IMR-90 (cell line): ENCODE measurements at regions not wholly inside any gene's neighbourhood (a gene's known extent, or its start where the extent isn't known, plus 50 kb on each side); places are given as distances from the start of the nearest gene placed in this dataset.

ENCODE experiments used
- ATAC-seq: fragments of 200-7000 bp; cut with Tn5 transposase; 2 replicates; pipeline ENCODE4 v1.9.1; 2020; ENCODE audit warnings: low read depth, mild to moderate bottlenecking, moderate library complexity
- BruUV-seq: library from RNA; stranded (reverse); fragments of 400-500 nt; replicated peaks from 2 replicates; lab custom pipeline; 2021; lab: Mats Ljungman, UMichigan
- CTCF ChIA-PET: fragments of 300-600 bp; formaldehyde crosslinking; extraction: SDS; loops from one replicate; lab custom pipeline; 2021; ENCODE audit warnings: antibody characterized with exemption; lab: Yijun Ruan, JAX
- POLR2A ChIA-PET: fragments of 300-600 bp; sonication (Branson Sonifier 250); formaldehyde crosslinking; loops from one replicate; lab custom pipeline; 2022; ENCODE audit warnings: antibody characterized with exemption; ENCODE audit not compliant: unreplicated experiment; lab: Charles Lee
- DNase-seq: peaks from one replicate; pipeline ENCODE4 v3.0.0; 2013
- H2AFZ ChIP-seq: replicated peaks from 2 replicates; pipeline ENCODE3; 2013; ENCODE audit warnings: low read length, mild to moderate bottlenecking; ENCODE audit not compliant: poor library complexity
- H2AK5ac ChIP-seq: 2 replicates; pipeline ENCODE4 v1.6.1; 2013; ENCODE audit warnings: low read depth, low read length, inconsistent platforms
- H2AK9ac ChIP-seq: replicated peaks from 2 replicates; pipeline ENCODE3; 2013; ENCODE audit warnings: mild to moderate bottlenecking, low read depth, low read length, moderate library complexity; ENCODE audit not compliant: poor library complexity
- H2BK120ac ChIP-seq: 2 replicates; pipeline ENCODE4 v1.6.1; 2013; ENCODE audit warnings: low read depth, low read length, inconsistent platforms
- H2BK15ac ChIP-seq: 3 replicates; pipeline ENCODE4 v1.6.1; 2013; ENCODE audit warnings: low read depth, low read length, inconsistent platforms
- H2BK20ac ChIP-seq: 2 replicates; pipeline ENCODE4 v1.6.1; 2013; ENCODE audit warnings: low read depth, mild to moderate bottlenecking, inconsistent platforms, low read length, moderate library complexity
- H2BK5ac ChIP-seq: 2 replicates; pipeline ENCODE4 v1.6.1; 2013; ENCODE audit warnings: mild to moderate bottlenecking, low read depth, low read length, inconsistent platforms; ENCODE audit not compliant: poor library complexity, severe bottlenecking
- H3K14ac ChIP-seq: replicated peaks from 2 replicates; pipeline ENCODE4 v1.6.1; 2013; ENCODE audit warnings: low read depth, low read length, inconsistent platforms
- H3K18ac ChIP-seq: 2 replicates; pipeline ENCODE4 v1.6.1; 2013; ENCODE audit warnings: low read depth, low read length, control low read depth
- H3K23ac ChIP-seq: 2 replicates; pipeline ENCODE4 v1.6.1; 2013; ENCODE audit warnings: low read depth, low read length, inconsistent platforms
- H3K27ac ChIP-seq: 2 replicates; pipeline ENCODE4 v1.5.1; 2013; ENCODE audit warnings: mild to moderate bottlenecking, control low read depth, low read length; ENCODE audit not compliant: insufficient read depth
- H3K27me3 ChIP-seq: 2 replicates; pipeline ENCODE4 v1.6.1; 2013; ENCODE audit warnings: low read length; ENCODE audit not compliant: control insufficient read depth, insufficient read depth
- H3K36me3 ChIP-seq: 2 replicates; pipeline ENCODE4 v1.6.1; 2013; ENCODE audit warnings: low read length, mixed read lengths; ENCODE audit not compliant: control insufficient read depth, insufficient read depth
- H3K4ac ChIP-seq: 2 replicates; pipeline ENCODE4 v1.6.1; 2013; ENCODE audit warnings: low read depth, low read length, inconsistent platforms
- H3K4me1 ChIP-seq: 2 replicates; pipeline ENCODE4 v1.6.1; 2013; ENCODE audit warnings: low read length, mixed read lengths; ENCODE audit not compliant: control insufficient read depth, insufficient read depth
- H3K4me2 ChIP-seq: 2 replicates; pipeline ENCODE4 v1.6.1; 2013; ENCODE audit warnings: low read depth, mild to moderate bottlenecking, control low read depth, low read length, moderate library complexity
- H3K4me3 ChIP-seq: 2 replicates; pipeline ENCODE4 v1.5.1; 2013; ENCODE audit warnings: low read depth, mild to moderate bottlenecking, control low read depth, low read length, moderate library complexity; ENCODE audit not compliant: insufficient read depth
- H3K56ac ChIP-seq: 2 replicates; pipeline ENCODE4 v1.6.1; 2013; ENCODE audit warnings: low read length, inconsistent platforms; ENCODE audit not compliant: insufficient read depth; ENCODE audit errors: extremely low read depth
- H3K79me1 ChIP-seq, 2 experiments: 2 replicates each; pipeline ENCODE4 v1.6.1; 2013; ENCODE audit warnings: low read length in 2 of 2, inconsistent platforms in 1 of 2, low read depth in 1 of 2
- H3K9ac ChIP-seq: 2 replicates; pipeline ENCODE4 v1.6.1; 2013; ENCODE audit warnings: low read depth, low read length, control low read depth
- H3K9me1 ChIP-seq: 2 replicates; pipeline ENCODE4 v1.6.1; 2013; ENCODE audit warnings: low read length, inconsistent platforms; ENCODE audit not compliant: insufficient read depth
- H3K9me3 ChIP-seq: 2 replicates; pipeline ENCODE4 v1.6.1; 2013; ENCODE audit warnings: low read length; ENCODE audit not compliant: control insufficient read depth, insufficient read depth
- H4K20me1 ChIP-seq: 2 replicates; pipeline ENCODE4 v1.6.1; 2013; ENCODE audit warnings: low read length, inconsistent platforms; ENCODE audit not compliant: insufficient read depth
- H4K5ac ChIP-seq: 2 replicates; pipeline ENCODE4 v1.6.1; 2013; ENCODE audit warnings: mild to moderate bottlenecking, low read depth, low read length, control low read depth
- H4K8ac ChIP-seq, 2 experiments: 2 replicates each; pipeline ENCODE4 v1.6.1; 2013; ENCODE audit warnings: low read depth in 2 of 2, low read length in 2 of 2, control low read depth in 1 of 2, inconsistent platforms in 1 of 2
- H4K91ac ChIP-seq: 2 replicates; pipeline ENCODE4 v1.6.1; 2013; ENCODE audit warnings: low read depth, low read length, inconsistent platforms; ENCODE audit not compliant: insufficient read depth
- MAFK ChIP-seq: IDR thresholded peaks from 2 replicates; pipeline ENCODE4 v1.6.1; 2012; ENCODE audit warnings: low read depth, low read length, improper control_type of control experiment
- POLR2A ChIP-seq: IDR thresholded peaks from 2 replicates; pipeline ENCODE4 v1.6.1; 2012; ENCODE audit warnings: mild to moderate bottlenecking, low read depth, low read length
- RAD21 ChIP-seq: IDR thresholded peaks from 2 replicates; pipeline ENCODE4 v1.6.1; 2012; ENCODE audit warnings: low read length, improper control_type of control experiment
- RCOR1 ChIP-seq: IDR thresholded peaks from 2 replicates; pipeline ENCODE4 v1.6.1; 2012; ENCODE audit warnings: mild to moderate bottlenecking, low read length, improper control_type of control experiment; ENCODE audit not compliant: insufficient replicate concordance
- RFX5 ChIP-seq: IDR thresholded peaks from 2 replicates; pipeline ENCODE4 v1.8.0; 2012; ENCODE audit warnings: low read depth, mild to moderate bottlenecking, low read length, moderate library complexity
- WGBS, 2 experiments: methylation state at CpG; one replicate each; pipeline versions ENCODE4 v1.1.5 to v1.1.7; 2013; ENCODE audit warnings: missing lambda C conversion rate in 2 of 2; ENCODE audit not compliant: insufficient read length in 1 of 2; ENCODE audit errors: extremely low coverage in 2 of 2; 5-methylcytosine and 5-hydroxymethylcytosine counted together
- dilution Hi-C: fragments of 300-500 bp; cut with HindIII; formaldehyde crosslinking; loops from one replicate; pipeline ENCODE4 v1.14.3; 2018; ENCODE audit warnings: low sequenced_read_pairs; ENCODE audit not compliant: unreplicated experiment
- in situ Hi-C: fragments of 300-500 bp; cut with MboI; formaldehyde crosslinking; loops from 3 replicates; pipeline ENCODE4 v1.14.3; 2019; ENCODE audit warnings: low sequenced_read_pairs, inconsistent platforms, mixed read lengths
- intact Hi-C: fragments of 100-400 bp; cut with micrococcal nuclease; formaldehyde crosslinking; loops from 2 replicates; pipeline ENCODE4 v1.10.0; 2022

- Histone ChIP-seq H4K5ac (no peak overlapping the region), H3K18ac (no peak overlapping the region), H3K79me1 (no peaks in the 10 kb centered on the region), H4K8ac (no peak overlapping the region), H2AK5ac (no peak overlapping the region), H3K9me3 (peaks cover 37% of the 10 kb centered on the region), H3K27ac (no peak overlapping the region), H3K23ac (no peak overlapping the region), H2BK15ac (no peak overlapping the region), H3K14ac (no peak overlapping the region), H3K9ac (no peak overlapping the region), H3K27me3 (no peaks in the 10 kb centered on the region), H2AK9ac (no peak overlapping the region), H2BK5ac (no peak overlapping the region), H3K36me3 (no peaks in the 10 kb centered on the region), H3K4me2 (no peak overlapping the region), H3K4ac (no peak overlapping the region), H4K20me1 (no peaks in the 10 kb centered on the region), H3K4me3 (no peak overlapping the region), H2BK120ac (no peak overlapping the region), H2BK20ac (no peak overlapping the region), H2AFZ (no peak overlapping the region), H3K56ac (no peak overlapping the region), H4K91ac (no peak overlapping the region), H3K4me1 (no peaks in the 10 kb centered on the region), H3K9me1 (no peaks in the 10 kb centered on the region)
- TF ChIP-seq POLR2A (no peak), RCOR1 (no peak), RAD21 (no peak), RFX5 (no peak), MAFK (no peak)
- ChIA-PET CTCF (no interaction called here), POLR2A (no interaction called here)
- WGBS, 2 experiments = no CpG with 5 or more reads among the region's 6 CpGs
- dilution Hi-C loops (no loop called here), in situ Hi-C loops (no loop called here), intact Hi-C loops (no loop called here)
- ATAC-seq = no peak
- no peak for DNase-seq
- no TSS peak for BruUV-seq
These were observed 1202.3 kb downstream of the UQCRFS1 start for GRCh38 chr19:28010656-28011055.
